CD4-positive, alpha-beta memory T cell (primary cell): ENCODE measurements at regions not wholly inside any gene's neighbourhood (a gene's known extent, or its start where the extent isn't known, plus 50 kb on each side); places are given as distances from the start of the nearest gene placed in this dataset.

Experiments
- CTCF ChIA-PET: fragments of 350-600 bp; sonication (Branson Sonifier 250); formaldehyde crosslinking; loops from one replicate; lab custom pipeline; 2021; ENCODE audit warnings: inconsistent platforms; ENCODE audit not compliant: partially characterized antibody; lab: Charles Lee
- POLR2A ChIA-PET: fragments of 350-600 bp; sonication (Branson Sonifier 250); formaldehyde crosslinking; loops from one replicate; lab custom pipeline; 2021; ENCODE audit not compliant: partially characterized antibody; lab: Charles Lee
- DNase-seq, 5 donors: peaks; one replicate each; pipeline versions ENCODE4 v3.0.0 to v3.0.0-alpha.2; 2020 to 2022; ENCODE audit warnings: mixed read lengths in 1 of 5
- H3K27ac ChIP-seq: one replicate; pipeline ENCODE4 v1.7.0; 2013; ENCODE audit warnings: low read depth, low read length
- H3K27me3 ChIP-seq: 2 replicates; pipeline ENCODE4 v1.7.0; 2013; ENCODE audit warnings: mild to moderate bottlenecking, low read length, moderate library complexity; ENCODE audit not compliant: insufficient read depth
- H3K36me3 ChIP-seq: 2 replicates; pipeline ENCODE4 v1.7.0; 2013; ENCODE audit warnings: mild to moderate bottlenecking, low read length, moderate library complexity; ENCODE audit not compliant: insufficient read depth
- H3K4me1 ChIP-seq: 2 replicates; pipeline ENCODE4 v1.7.0; 2013; ENCODE audit warnings: mild to moderate bottlenecking, low read length, moderate library complexity; ENCODE audit not compliant: insufficient read depth
- H3K4me3 ChIP-seq, 2 donors: one replicate each; pipeline ENCODE4 v1.7.0; 2013; ENCODE audit warnings: low read length in 2 of 2, mild to moderate bottlenecking in 1 of 2
- H3K9me3 ChIP-seq, 2 donors: one replicate each; pipeline ENCODE4 v1.7.0; 2013; ENCODE audit warnings: low read length in 2 of 2, control low read depth in 1 of 2; ENCODE audit not compliant: control insufficient read depth in 1 of 2
- H3K27ac Mint-ChIP-seq, 7 donors: one replicate each; pipeline ENCODE4 v1.8.0; 2020 to 2021; ENCODE audit warnings: mixed read lengths in 7 of 7, mild to moderate bottlenecking in 6 of 7, inconsistent platforms in 3 of 7, moderate library complexity in 3 of 7
- H3K27me3 Mint-ChIP-seq, 2 donors: one replicate each; pipeline ENCODE4 v1.8.0; 2020 to 2021; ENCODE audit warnings: mixed read lengths in 2 of 2
- H3K36me3 Mint-ChIP-seq, 2 donors: one replicate each; pipeline ENCODE4 v1.8.0; 2020 to 2021; ENCODE audit warnings: mixed read lengths in 2 of 2, inconsistent platforms in 1 of 2, mild to moderate bottlenecking in 1 of 2
- H3K4me1 Mint-ChIP-seq, 4 donors: one replicate each; pipeline ENCODE4 v1.8.0; 2020 to 2021; ENCODE audit warnings: mixed read lengths in 4 of 4, mild to moderate bottlenecking in 1 of 4
- H3K4me3 Mint-ChIP-seq, 8 donors: one replicate each; pipeline ENCODE4 v1.8.0; 2020 to 2021; ENCODE audit warnings: mixed read lengths in 8 of 8, mild to moderate bottlenecking in 7 of 8, moderate library complexity in 6 of 8, inconsistent platforms in 3 of 8
- H3K9me3 Mint-ChIP-seq, 8 donors: one replicate each; pipeline ENCODE4 v1.8.0; 2020 to 2021; ENCODE audit warnings: mixed read lengths in 8 of 8, mild to moderate bottlenecking in 5 of 8, inconsistent platforms in 3 of 8, moderate library complexity in 1 of 8
- intact Hi-C: fragments of 100-400 bp; cut with micrococcal nuclease; formaldehyde crosslinking; loops from one replicate; pipeline ENCODE4 v1.15.1; 2023

- no peak for DNase-seq
- Mint-ChIP-seq H3K27me3 (no peaks in the 10 kb centered on the region), H3K4me3 (no peak overlapping the region), H3K9me3 (peaks cover 0 to 14% (median 9%) of the 10 kb centered on the region in 8 donors), H3K36me3 (no peaks in the 10 kb centered on the region), H3K27ac (no peak overlapping the region), H3K4me1 (no peaks in the 10 kb centered on the region)
- Histone ChIP-seq H3K9me3 (no peaks in the 10 kb centered on the region), H3K27ac (no peak overlapping the region), H3K4me1 (no peaks in the 10 kb centered on the region), H3K4me3 (no peak overlapping the region), H3K27me3 (no peaks in the 10 kb centered on the region), H3K36me3 (no peaks in the 10 kb centered on the region)
- CTCF ChIA-PET = interaction anchor here (0.6 kb wide), 1 partner anchor 32 kb away, joined by 5 read pairs; no protein-coding TSS in a partner anchor
- intact Hi-C loops = no loop called here
- POLR2A ChIA-PET = no interaction called here
Observed at GRCh38 chr15:97078591-97078990, 748.1 kb downstream of the NR2F2 start.

GRCh38 chr15:97081666-97082226 lies 751.2 kb downstream of the NR2F2 start:
- H3K27ac ChIP-seq = no peak overlapping the region
- CTCF ChIA-PET = no interaction called here
- peaks cover 3 to 10% (median 7%) of the 10 kb centered on the region in 8 donors for H3K9me3 Mint-ChIP-seq
- no peaks in the 10 kb centered on the region for H3K4me1 Mint-ChIP-seq
- H3K36me3 ChIP-seq = no peaks in the 10 kb centered on the region
- H3K36me3 Mint-ChIP-seq = no peaks in the 10 kb centered on the region
- peaks cover 0 to 4% of the 10 kb centered on the region in 2 donors for H3K9me3 ChIP-seq
- no peaks in the 10 kb centered on the region for H3K4me1 ChIP-seq
- H3K27me3 Mint-ChIP-seq = no peaks in the 10 kb centered on the region
- no peak for DNase-seq
- intact Hi-C loops = no loop called here
- no peak overlapping the region for H3K27ac Mint-ChIP-seq
- H3K4me3 Mint-ChIP-seq = no peak overlapping the region
- no peak overlapping the region for H3K4me3 ChIP-seq
- H3K27me3 ChIP-seq = no peaks in the 10 kb centered on the region
- POLR2A ChIA-PET = no interaction called here

GRCh38 chr15:97082830-97083229 lies 752.3 kb downstream of the NR2F2 start:
- ChIA-PET CTCF (no interaction called here), POLR2A (no interaction called here)
- no peaks in the 10 kb centered on the region for H3K4me1 ChIP-seq
- no peak overlapping the region for H3K27ac Mint-ChIP-seq
- H3K36me3 ChIP-seq = no peaks in the 10 kb centered on the region
- no peaks in the 10 kb centered on the region for H3K36me3 Mint-ChIP-seq
- peaks cover 0 to 4% of the 10 kb centered on the region in 2 donors for H3K9me3 ChIP-seq
- DNase-seq = no peak
- H3K27me3 Mint-ChIP-seq = no peaks in the 10 kb centered on the region
- intact Hi-C loops = no loop called here
- H3K4me3 ChIP-seq = no peak overlapping the region
- H3K27ac ChIP-seq = no peak overlapping the region
- no peaks in the 10 kb centered on the region for H3K4me1 Mint-ChIP-seq
- H3K27me3 ChIP-seq = no peaks in the 10 kb centered on the region
- peaks cover 3 to 11% (median 6%) of the 10 kb centered on the region in 8 donors for H3K9me3 Mint-ChIP-seq
- no peak overlapping the region for H3K4me3 Mint-ChIP-seq

- no peak overlapping the region for H3K4me3 Mint-ChIP-seq
Observed at GRCh38 chr15:97084650-97085049, 754.1 kb downstream of the NR2F2 start.

GRCh38 chr15:97085731-97086130 lies 755.2 kb downstream of the NR2F2 start:
- DNase-seq = peak in 1 of 5 donors; percentile 22
- Histone ChIP-seq H3K27me3 (no peaks in the 10 kb centered on the region), H3K27ac (no peak overlapping the region), H3K4me3 (no peak overlapping the region), H3K9me3 (peaks cover 0 to 4% of the 10 kb centered on the region in 2 donors), H3K4me1 (no peaks in the 10 kb centered on the region), H3K36me3 (no peaks in the 10 kb centered on the region)
- Mint-ChIP-seq H3K27me3 (no peaks in the 10 kb centered on the region), H3K9me3 (peaks cover 3 to 11% (median 5%) of the 10 kb centered on the region in 8 donors), H3K27ac (no peak overlapping the region), H3K36me3 (no peaks in the 10 kb centered on the region), H3K4me1 (no peaks in the 10 kb centered on the region), H3K4me3 (no peak overlapping the region)
- CTCF ChIA-PET = no interaction called here
- POLR2A ChIA-PET = no interaction called here
- intact Hi-C loops = no loop called here

More at GRCh38 chr15:97084650-97085049, 754.1 kb downstream of the NR2F2 start:
- no peaks in the 10 kb centered on the region for H3K4me1 Mint-ChIP-seq
- CTCF ChIA-PET = no interaction called here
- Histone ChIP-seq H3K27me3 (no peaks in the 10 kb centered on the region), H3K9me3 (peaks cover 0 to 4% of the 10 kb centered on the region in 2 donors), H3K4me3 (no peak overlapping the region), H3K4me1 (no peaks in the 10 kb centered on the region), H3K36me3 (no peaks in the 10 kb centered on the region), H3K27ac (no peak overlapping the region)
- no peak for DNase-seq
- H3K27ac Mint-ChIP-seq = no peak overlapping the region
- H3K9me3 Mint-ChIP-seq = peaks cover 3 to 11% (median 4%) of the 10 kb centered on the region in 8 donors
- intact Hi-C loops = no loop called here
- H3K27me3 Mint-ChIP-seq = no peaks in the 10 kb centered on the region
- POLR2A ChIA-PET = no interaction called here
- no peaks in the 10 kb centered on the region for H3K36me3 Mint-ChIP-seq

GRCh38 chr15:97087006-97087741 lies 756.7 kb downstream of the NR2F2 start:
- no peak overlapping the region for H3K27ac Mint-ChIP-seq
- Histone ChIP-seq H3K36me3 (no peaks in the 10 kb centered on the region), H3K27me3 (no peaks in the 10 kb centered on the region), H3K4me1 (no peaks in the 10 kb centered on the region), H3K27ac (no peak overlapping the region), H3K4me3 (no peak overlapping the region), H3K9me3 (peaks cover 0 to 4% of the 10 kb centered on the region in 2 donors)
- no peaks in the 10 kb centered on the region for H3K27me3 Mint-ChIP-seq
- ChIA-PET POLR2A (no interaction called here), CTCF (no interaction called here)
- H3K36me3 Mint-ChIP-seq = no peaks in the 10 kb centered on the region
- H3K9me3 Mint-ChIP-seq = peaks cover 0 to 14% (median 7%) of the 10 kb centered on the region in 8 donors
- H3K4me3 Mint-ChIP-seq = no peak overlapping the region
- no peak for DNase-seq
- no peaks in the 10 kb centered on the region for H3K4me1 Mint-ChIP-seq
- intact Hi-C loops = no loop called here

GRCh38 chr15:97091093-97091492 lies 760.6 kb downstream of the NR2F2 start:
- intact Hi-C loops = no loop called here

More at GRCh38 chr15:97091093-97091492, 760.6 kb downstream of the NR2F2 start:
- no peak overlapping the region for H3K4me3 ChIP-seq
- H3K27me3 ChIP-seq = no peaks in the 10 kb centered on the region
- no peaks in the 10 kb centered on the region for H3K4me1 ChIP-seq
- Mint-ChIP-seq H3K27ac (no peak overlapping the region), H3K27me3 (no peaks in the 10 kb centered on the region), H3K36me3 (no peaks in the 10 kb centered on the region), H3K4me3 (no peak overlapping the region), H3K9me3 (peaks cover 0 to 19% (median 8%) of the 10 kb centered on the region in 8 donors), H3K4me1 (no peaks in the 10 kb centered on the region)
- no peaks in the 10 kb centered on the region for H3K9me3 ChIP-seq
- ChIA-PET CTCF (no interaction called here), POLR2A (no interaction called here)
- no peak overlapping the region for H3K27ac ChIP-seq
- DNase-seq = no peak
- no peaks in the 10 kb centered on the region for H3K36me3 ChIP-seq
